Calu3 (cell line): ENCODE measurements at regions not wholly inside any gene's neighbourhood (a gene's known extent, or its start where the extent isn't known, plus 50 kb on each side); places are given as distances from the start of the nearest gene placed in this dataset.

Experiments
- BruUV-seq: library from RNA; stranded (reverse); fragments of 400-500 nt; replicated peaks from 2 replicates; lab custom pipeline; 2021; lab: Mats Ljungman, UMichigan
- CTCF ChIA-PET: fragments of 300-600 bp; sonication (Branson Sonifier 250); formaldehyde crosslinking; loops from one replicate; lab custom pipeline; 2022; ENCODE audit warnings: antibody characterized with exemption; lab: Charles Lee
- DNase-seq: peaks from one replicate; pipeline ENCODE4 v3.0.0; 2022
- H3K27ac Mint-ChIP-seq: one replicate; pipeline ENCODE4 v1.8.0; 2022; ENCODE audit warnings: mixed read lengths; ENCODE audit not compliant: unreplicated experiment
- H3K27me3 Mint-ChIP-seq: one replicate; pipeline ENCODE4 v1.8.0; 2022; ENCODE audit warnings: mixed read lengths; ENCODE audit not compliant: unreplicated experiment
- H3K36me3 Mint-ChIP-seq: one replicate; pipeline ENCODE4 v1.8.0; 2022; ENCODE audit warnings: mild to moderate bottlenecking, moderate library complexity, mixed read lengths; ENCODE audit not compliant: insufficient read depth, unreplicated experiment
- H3K4me1 Mint-ChIP-seq: one replicate; pipeline ENCODE4 v1.8.0; 2022; ENCODE audit warnings: mild to moderate bottlenecking, low read depth, mixed read lengths; ENCODE audit not compliant: unreplicated experiment
- H3K4me3 Mint-ChIP-seq: one replicate; pipeline ENCODE4 v1.8.0; 2022; ENCODE audit warnings: mild to moderate bottlenecking, low read depth, moderate library complexity, mixed read lengths; ENCODE audit not compliant: unreplicated experiment
- H3K9me3 Mint-ChIP-seq: one replicate; pipeline ENCODE4 v1.8.0; 2022; ENCODE audit warnings: low read depth, mixed read lengths; ENCODE audit not compliant: unreplicated experiment
- CTCF ChIP-seq: fragments of 200-600 bp; IDR thresholded peaks from one replicate; pipeline ENCODE4 v1.8.0; 2022; ENCODE audit warnings: antibody characterized with exemption; ENCODE audit not compliant: unreplicated experiment
- intact Hi-C: fragments of 100-400 bp; cut with micrococcal nuclease; formaldehyde crosslinking; loops from one replicate; pipeline ENCODE4 v1.10.0; 2022; ENCODE audit not compliant: unreplicated experiment

GRCh38 chr3:72692990-72693389 is 155.3 kb downstream of the SHQ1 start:
- Mint-ChIP-seq H3K4me1 (no peaks in the 10 kb centered on the region), H3K27me3 (peaks cover 7% of the 10 kb centered on the region), H3K9me3 (no peaks in the 10 kb centered on the region), H3K36me3 (no peaks in the 10 kb centered on the region), H3K4me3 (no peak overlapping the region), H3K27ac (no peak overlapping the region)
- no TSS peak for BruUV-seq
- no peak for DNase-seq
- TF ChIP-seq CTCF = no peak
- intact Hi-C loops = no loop called here
- CTCF ChIA-PET = no interaction called here

DNA sequence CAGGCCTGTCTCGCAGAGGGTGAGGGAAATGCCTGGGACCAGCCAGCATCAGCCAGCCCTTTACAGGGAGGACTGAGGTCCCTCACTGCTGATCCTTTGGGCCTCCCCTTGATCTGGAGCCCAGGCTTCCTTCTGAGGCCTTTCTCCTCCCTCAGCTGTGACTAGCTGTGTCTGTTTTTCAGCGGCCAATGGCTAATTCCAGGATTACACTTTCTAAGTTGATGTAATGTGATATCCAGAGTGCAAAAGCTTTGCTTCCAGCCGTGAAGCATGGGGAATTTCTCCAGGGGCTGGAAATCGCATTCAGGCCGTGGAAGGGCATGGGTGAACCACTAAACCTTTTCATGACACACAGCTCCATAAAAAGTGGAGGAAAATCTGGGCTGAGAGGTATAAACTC is 157.6 kb downstream of the SHQ1 start:
- Mint-ChIP-seq H3K4me3 (no peak overlapping the region), H3K27ac (no peak overlapping the region), H3K27me3 (no peaks in the 10 kb centered on the region), H3K9me3 (no peaks in the 10 kb centered on the region), H3K36me3 (no peaks in the 10 kb centered on the region), H3K4me1 (no peaks in the 10 kb centered on the region)
- no TSS peak for BruUV-seq
- intact Hi-C loops = no loop called here
- no peak for DNase-seq
- TF ChIP-seq CTCF = no peak
- CTCF ChIA-PET = no interaction called here

DNA sequence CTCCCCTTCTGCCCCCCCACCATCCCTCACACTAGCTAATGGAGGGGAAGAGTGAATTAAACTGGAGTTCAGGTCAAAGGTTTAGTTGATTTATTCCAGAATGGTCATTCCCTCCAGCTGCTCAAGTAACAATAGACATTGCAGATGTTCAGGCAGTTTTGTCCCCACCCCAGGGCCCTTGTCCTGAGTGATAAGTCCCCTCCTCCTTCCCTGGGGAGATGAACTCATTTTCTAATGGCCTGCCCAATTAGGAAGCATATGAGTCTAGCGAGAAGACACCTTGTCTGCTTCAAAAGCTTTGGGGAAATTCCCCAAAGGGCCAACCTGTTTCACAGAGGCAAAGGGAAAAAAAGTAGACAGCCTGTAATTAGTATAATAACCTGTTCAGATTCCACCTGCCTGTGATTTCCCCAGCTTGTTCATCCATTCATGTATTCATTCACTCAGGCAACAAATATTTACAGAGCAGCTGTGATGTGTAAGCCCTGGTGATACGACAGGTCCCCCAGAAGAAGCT is 165.3 kb downstream of the SHQ1 start:
- no peak overlapping the region for H3K4me3 Mint-ChIP-seq
- H3K9me3 Mint-ChIP-seq = peaks cover 5% of the 10 kb centered on the region
- peaks cover 15% of the 10 kb centered on the region for H3K4me1 Mint-ChIP-seq
- no peak for TF ChIP-seq CTCF
- H3K36me3 Mint-ChIP-seq = no peaks in the 10 kb centered on the region
- BruUV-seq = no TSS peak
- no peak overlapping the region for H3K27ac Mint-ChIP-seq
- H3K27me3 Mint-ChIP-seq = peaks cover 12% of the 10 kb centered on the region
- intact Hi-C loops = no loop called here
- CTCF ChIA-PET = interaction anchor here (0.7 kb wide), 1 partner anchor 72 kb away, joined by 5 read pairs; no protein-coding TSS in a partner anchor
- DNase-seq = no peak

DNA sequence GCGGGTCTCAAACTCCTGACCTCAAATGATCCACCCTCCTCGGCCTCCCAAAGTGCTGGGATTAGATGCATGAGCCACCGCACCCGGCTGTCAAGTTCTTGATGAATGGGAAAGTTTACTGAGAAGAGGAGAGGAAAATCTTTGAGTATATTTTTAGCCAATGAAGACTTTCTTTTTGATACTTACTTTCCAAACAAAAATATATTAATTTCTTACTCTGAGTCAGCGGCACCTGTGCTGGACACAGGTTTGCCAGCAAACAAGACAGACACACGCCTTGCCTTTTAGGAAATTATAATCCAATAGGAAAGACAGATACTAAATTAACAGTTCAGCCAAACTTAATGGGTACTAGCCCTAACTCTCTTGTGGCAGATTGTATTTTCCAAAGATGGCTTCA is 166.6 kb downstream of the SHQ1 start:
- Mint-ChIP-seq H3K4me1 (peaks cover 18% of the 10 kb centered on the region), H3K27ac (no peak overlapping the region), H3K9me3 (peaks cover 5% of the 10 kb centered on the region), H3K36me3 (no peaks in the 10 kb centered on the region), H3K4me3 (no peak overlapping the region), H3K27me3 (peaks cover 12% of the 10 kb centered on the region)
- no peak for TF ChIP-seq CTCF
- no peak for DNase-seq
- intact Hi-C loops = no loop called here
- BruUV-seq = no TSS peak
- CTCF ChIA-PET = no interaction called here
